NCI-H226 (cell line): ENCODE measurements at regions not wholly inside any gene's neighbourhood (a gene's known extent, or its start where the extent isn't known, plus 50 kb on each side); places are given as distances from the start of the nearest gene placed in this dataset.

Source experiments
- DNase-seq: peaks from one replicate; pipeline ENCODE4 v3.0.0-alpha.2; 2015

DNA sequence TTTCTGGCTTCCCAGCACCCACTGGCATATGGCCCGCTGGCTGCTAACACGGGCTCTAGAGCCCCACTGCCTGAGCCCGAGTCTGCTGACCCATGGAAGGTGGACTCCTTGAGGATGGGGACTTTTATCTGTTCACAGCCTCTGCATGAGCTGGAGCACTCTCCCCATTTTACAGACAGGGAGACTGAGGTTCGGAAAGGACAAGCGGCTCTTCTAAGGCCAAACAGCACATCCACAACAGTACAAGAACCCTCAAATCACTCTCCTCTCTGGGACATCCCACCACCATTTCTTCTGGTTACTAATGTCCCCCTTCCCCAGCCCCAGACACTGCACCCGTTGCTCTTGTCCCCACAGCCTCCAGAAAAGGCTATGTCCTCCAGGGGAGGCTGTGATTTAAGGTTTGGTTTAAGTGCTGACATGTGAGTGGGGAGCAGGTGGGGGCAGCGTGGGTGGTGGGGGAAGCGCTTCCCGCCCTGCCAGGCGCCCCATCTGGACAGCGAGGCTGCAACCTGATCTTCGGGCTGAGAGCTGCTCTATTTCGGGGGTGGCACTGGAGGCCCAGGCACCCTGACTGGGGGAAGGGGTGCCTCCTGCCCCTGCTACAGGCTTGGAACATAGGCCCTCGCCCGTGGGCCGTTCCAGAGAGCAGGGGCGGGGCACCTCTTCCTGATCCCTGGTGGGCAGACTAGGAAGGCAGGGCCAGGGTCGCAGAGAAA is 104.8 kb upstream of the WNT4 start:
- DNase-seq, result no peak

DNA sequence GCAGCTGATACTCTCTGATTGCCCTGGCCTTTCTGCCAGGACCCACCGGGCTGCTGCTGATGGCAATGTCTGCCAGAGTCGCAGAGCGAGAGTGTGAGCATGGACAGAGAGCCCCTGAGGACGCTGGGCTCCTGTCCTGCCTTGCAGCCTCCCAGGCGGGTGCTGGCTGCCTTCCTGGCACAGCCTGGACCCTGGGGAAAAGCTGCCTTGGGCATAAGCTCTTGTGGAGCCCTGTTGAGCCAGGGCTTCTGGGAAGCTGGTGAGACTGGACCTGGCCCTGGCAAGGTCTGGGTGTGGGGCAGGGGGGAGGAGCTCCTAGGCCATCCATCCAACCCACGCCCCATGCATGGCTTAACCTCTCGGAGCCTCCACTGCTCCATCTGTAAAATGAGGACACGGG is 105.8 kb upstream of the WNT4 start:
- no peak for DNase-seq

DNA sequence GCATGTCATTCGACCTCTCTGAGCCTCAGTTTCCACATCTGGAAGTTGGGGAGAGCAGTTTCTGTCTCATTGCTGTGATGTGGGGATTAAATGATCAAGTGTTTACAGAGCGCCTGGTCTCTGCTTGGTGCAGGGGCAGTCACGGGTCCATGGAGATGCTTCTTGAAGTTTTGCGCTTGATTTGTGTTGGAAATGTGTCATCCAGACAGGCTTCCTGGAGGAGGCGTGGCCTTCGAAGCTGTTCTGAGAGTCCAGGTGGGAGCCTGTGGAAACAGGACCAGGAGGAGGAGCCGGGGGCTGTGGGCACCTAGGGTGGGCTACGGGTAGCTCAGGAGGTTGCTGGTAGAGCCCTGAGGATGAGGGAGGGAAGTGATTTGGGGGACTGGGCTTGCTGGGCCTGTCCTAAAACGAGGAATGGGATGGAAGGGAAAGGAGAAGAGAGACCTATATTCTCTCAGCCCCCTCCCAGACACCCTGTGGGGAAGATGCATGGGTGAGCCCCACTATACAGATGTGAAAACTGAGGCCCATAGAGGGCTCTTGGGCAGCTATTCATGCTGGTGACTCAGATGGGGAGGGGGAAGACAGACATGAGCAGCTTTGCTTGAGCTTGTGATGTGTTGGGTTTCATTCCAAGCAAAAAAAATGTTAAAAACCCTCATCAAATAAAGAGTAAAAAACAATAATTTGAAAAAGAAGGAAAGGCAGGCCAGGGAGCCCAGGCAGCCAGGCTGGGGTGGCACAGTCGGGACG is 107.2 kb upstream of the WNT4 start:
- DNase-seq, result no peak

DNA sequence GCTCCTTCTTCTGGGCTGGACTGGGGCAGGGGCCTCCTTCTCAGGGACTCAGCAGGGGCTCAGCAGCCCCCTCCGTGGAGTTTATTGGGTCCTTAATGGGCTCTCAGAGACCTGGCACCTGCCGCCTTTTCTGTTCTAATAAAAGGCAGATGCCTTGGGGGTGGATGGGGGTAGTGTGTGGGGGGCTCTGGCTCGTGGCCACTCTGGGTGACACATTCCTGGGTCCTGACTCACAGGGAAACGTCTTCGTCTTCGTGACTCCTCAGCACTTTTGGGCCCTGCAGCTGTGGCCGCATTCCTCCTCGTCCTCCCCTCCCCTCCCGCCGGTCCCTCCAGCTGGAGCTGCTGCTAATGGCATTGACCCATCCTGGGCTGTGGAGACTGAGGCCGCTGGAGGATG is 107.8 kb upstream of the WNT4 start:
- DNase-seq, result no peak

DNA sequence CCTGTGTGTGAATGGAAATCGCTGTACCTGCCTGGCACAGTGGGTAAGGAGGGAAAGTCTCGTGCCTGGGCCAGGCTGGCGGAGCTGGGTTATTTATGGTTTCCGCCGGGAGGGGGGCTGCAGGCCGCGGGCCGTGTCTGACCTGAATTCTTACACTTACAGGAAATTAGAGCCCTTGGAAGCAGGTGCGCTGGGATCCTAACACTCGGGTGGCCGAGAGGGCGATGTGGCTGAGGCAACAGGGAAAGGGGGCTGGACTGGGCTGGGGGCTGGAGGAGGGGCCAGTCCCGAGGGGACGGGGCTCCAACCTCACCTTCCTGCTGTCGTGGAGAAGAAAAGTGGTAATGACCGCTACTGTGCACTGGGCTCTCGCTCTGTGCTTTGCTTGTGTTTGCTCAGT is 109.4 kb upstream of the WNT4 start:
- DNase-seq, result no peak

DNA sequence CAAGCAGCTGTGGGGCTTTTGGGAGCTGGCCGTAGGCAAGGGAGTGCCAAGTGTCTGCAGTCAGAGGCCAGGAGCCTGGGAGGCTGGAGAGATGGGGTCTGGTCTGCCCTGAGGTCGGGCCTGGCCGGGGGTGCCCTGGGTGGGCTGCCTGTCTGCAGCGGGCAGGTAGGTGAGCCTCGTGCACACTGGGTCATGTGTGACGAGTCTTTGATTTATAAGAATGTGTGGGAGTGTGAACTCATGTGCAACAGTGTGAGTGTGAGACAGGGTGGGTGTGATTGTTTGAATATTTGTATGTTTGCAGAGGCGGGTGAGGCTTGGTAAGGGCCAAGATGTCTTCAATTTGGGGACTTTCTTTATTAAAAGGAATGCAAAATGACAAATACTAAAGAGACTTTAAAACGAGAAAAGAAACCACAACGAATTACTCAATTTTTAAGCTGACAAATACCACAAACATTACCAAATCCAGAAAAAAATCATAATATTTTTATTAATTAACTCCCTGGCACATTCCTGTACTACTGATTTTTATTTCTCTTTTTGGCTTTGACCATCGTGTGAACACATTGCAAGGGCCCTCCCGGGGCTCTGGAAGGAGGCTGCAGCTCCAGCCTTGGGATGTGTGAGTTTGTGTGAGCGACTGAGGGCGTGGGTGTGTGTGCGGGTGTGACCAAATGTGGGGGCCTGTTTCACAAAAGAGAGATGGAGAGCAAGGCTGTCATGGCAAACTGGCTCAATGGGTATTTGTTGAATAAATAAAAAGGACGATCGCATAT is 110.3 kb upstream of the WNT4 start:
- DNase-seq, result no peak

DNA sequence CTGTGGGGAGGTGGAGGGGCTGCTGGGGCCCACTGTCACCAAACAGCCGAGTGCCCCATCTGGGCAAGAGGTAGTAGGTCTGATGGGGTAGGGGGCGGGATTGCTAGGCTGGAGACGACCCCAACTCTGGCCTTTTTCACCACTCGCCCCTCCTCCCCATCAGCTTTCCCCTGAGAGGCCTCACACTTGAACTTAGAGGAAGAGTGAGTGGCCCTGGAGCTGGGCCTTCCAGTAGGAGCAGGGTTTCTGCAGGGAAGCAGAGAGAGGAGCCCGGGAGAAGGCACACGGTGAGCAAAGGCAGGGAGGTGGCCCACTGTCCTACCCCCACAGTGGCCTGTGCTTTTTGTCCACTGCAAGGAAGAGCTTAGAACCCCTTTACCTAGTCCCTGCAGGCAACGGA is 111.9 kb upstream of the WNT4 start:
- no peak for DNase-seq

DNA sequence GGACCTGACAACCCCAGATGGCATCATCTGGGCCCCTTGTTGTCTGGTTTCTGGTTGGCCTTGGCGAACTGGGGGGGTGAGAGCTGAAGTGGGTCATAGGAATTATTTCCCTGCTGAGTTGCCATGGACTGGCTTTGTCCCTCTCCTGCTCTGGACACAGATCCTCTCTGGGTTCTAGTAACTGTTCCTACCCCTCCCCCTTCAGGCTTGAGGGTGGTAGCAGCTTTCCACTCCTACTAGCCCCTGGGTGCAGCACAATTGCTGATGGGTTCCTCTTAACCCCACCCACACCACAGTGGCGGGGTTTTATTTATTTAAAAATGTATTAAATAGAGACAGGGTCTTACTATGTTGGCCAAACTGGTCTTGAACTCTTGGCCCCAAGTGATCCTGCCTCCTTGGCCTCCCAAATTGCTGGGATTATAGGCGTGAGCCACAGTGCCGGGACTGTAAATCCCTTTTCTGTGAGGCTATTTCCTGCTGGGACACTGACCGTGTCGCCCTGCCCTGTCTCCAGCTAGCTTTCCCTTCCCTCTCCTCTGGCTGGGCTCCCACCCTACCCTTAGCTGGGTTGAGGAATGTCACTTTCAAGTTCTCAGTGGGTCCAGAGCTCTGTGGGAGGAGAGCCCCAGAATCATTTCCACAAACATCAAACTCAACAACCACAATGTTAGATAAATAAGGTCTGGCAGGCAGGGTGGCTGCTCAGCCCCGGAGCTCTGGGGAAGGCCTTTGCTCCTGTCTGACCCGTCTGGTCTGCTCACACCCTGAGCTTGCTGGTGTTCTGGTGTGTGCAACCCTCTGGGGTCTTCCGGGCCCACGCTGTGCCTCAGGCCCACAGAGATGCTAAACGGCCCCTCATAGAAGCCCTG is 112.7 kb upstream of the WNT4 start:
- peak; percentile 78 for DNase-seq

DNA sequence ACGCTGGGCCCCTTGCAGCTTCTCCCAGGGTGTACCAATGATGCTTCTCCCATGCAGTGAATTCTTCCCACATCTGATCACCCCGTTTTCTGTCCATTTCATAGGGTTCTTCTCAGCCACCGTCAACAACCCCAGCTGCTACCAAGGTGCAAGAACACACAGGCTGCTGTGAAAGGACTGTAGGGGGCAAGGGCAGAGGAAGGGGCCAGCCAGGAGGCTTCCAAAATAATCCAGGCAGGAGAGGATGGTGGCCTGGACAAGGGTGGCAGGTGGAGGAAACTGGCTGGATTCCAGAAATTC is 113.3 kb upstream of the WNT4 start:
- DNase-seq, result no peak

DNA sequence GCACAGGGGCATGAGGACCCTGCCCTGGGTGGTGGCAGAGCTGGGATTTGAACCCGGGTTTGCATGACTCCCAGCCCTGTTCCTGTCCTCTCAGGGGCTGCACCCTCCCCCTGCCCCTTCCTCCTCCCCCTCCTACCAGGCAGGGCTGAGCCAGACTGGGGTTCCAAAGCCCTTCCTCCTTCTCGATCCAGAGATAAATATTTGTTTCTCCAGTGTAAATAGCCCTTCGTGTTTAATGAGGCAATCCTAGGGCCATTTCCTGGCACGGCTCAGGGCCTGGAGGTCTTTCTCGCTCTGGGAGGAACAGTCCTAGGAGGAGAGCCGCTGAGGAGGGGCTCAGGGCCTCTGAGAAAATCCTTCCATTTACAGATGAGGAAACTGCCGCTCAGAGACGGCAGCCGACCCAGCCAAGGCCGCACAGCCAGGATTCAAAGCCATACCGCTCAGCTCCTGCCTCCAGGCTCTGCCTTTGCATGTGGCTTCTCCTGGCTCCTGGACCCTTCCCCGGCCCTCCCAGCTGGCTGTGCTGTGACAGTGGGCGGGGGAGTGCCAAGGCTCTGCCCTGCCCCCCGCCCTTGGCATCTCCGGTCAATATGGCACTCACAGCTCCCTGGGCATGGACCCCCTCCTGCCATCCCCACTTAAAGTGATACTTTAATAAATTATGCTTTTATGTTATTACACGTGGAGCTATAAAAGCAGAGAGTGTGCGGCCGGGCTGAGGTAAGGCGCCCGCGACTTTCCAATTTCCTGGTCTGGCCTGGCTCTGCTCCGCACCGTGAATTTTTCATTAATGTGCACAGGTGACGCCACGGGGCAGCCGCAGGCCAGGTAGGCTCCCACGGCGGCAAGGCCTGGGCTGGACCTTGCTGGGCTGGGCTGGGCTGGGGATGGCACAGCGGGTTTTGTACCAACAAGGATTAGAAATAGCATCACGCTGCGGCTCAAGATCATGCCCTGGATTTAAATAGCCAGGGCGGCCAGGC is 114.7 kb upstream of the WNT4 start:
- no peak for DNase-seq

DNA sequence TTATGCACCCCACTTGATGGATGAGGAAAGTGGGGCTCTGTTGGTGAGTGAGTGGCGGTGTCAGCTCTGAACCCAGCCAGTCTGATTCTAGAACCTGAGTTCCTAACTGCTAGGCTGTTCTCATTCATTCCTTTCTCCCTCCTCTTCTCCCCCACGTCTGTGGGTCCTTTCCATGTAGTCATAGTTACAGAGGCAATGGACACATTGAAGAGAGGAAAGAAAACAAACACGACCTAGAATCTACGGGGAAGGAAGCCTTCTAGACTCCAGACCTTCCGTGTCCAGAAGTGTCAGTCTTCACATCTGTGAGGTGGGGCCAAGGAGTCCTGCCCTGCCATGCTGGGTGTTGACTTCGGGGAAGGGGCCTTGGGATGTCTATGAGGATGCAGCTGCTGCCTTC is 115.8 kb upstream of the WNT4 start:
- DNase-seq, result peak; percentile 21

DNA sequence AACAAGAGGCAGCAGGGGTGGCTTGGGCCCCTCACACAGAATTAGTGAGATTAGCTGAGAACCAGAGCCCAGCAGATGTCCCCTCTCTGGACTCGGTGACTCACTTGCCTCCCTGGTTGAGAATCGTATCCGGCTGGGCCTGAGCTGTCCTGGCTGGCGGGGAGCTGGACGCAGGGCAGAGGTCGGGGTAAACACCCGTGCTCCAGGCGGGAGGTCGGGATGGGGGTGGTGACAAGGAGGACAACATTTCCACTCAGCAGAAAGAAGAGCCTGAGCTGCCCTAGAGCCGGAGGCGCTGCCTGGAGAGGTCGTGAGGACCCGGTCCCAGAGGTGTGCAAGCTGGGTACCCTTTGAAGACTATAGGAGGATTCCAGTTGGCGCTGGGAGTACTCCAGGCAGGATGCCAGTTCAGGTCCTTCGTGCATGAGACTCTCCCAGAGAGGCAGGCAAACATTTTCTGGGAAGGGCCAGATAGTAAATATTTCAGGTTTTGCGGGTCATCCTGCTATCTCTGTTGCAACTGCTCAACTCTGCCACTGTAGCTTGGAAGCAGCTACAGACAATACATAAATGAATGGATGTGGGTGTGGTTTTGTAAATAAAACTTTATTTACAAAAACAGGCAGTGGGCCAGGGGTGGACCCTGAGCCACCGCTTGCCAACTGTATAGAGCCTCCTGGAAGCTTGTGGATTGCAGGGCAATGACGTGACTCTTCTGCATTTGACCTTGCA is 116.8 kb upstream of the WNT4 start:
- peak; percentile 52 for DNase-seq

DNA sequence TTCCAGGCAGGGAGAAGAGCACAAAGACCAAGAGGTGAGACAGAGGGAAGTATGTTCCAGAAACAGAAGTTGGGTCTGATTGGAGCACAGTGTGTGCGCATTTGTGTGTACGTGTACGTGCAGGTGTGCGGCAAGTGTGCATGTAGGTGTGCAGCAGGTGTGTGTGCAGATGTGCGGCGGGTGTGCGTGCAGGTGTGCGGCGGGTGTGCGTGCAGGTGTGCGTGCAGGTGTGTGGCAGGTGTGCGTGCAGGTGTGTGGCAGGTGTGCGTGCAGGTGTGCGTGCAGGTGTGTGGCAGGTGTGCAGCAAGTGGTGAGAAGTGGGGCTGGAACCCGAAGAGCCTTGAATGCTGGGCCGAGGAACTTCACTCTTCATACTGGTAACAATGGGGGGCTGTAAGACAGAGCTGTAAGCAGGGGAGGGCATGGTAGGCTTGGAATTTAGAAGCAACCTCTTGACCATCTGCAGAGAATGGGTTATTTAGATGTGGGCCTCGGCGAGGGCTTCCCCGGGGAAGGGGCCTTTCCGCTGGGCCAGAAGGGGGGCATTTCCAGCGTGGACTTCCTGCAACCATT is 118.0 kb upstream of the WNT4 start:
- no peak for DNase-seq

DNA sequence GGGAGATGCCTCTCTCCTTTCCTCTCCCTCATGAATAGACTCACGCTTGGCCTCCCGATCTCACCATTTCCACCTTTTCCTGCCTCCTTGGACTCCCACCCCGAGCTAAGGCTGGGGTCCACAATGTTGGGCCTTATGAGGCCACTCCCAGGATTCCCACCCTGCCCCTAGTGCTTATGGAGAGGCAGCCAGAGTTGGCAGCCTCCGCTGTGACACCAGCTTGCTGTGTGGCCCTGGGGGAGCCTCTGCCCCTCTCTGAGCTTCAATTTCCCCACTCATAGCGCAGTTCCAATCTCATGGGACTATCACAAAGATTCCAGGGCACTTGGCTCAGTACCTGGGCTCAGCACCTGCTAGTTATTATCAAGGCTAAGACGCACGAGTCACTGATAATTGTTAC is 118.7 kb upstream of the WNT4 start:
- DNase-seq, result no peak

DNA sequence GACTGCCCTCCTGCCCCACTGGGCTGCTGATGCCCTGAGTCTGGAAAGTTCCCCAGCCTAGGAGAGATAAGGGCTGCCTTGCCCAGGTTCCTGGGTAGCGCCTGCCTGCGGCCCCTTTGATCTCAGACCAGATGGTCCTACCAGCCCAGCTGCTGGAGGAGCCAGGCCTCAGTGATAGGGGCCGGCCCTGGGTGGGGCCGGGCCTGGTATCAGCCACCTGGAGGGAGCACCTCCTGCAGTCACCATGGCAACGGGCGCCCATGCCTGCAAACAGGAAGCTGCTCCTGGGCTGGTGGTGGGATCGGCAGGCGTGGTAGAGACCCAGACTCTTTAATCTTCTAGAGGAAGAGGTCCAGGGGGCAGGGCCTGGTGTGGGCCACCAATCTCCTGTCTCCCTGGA is 119.7 kb upstream of the WNT4 start:
- DNase-seq, result no peak

DNA sequence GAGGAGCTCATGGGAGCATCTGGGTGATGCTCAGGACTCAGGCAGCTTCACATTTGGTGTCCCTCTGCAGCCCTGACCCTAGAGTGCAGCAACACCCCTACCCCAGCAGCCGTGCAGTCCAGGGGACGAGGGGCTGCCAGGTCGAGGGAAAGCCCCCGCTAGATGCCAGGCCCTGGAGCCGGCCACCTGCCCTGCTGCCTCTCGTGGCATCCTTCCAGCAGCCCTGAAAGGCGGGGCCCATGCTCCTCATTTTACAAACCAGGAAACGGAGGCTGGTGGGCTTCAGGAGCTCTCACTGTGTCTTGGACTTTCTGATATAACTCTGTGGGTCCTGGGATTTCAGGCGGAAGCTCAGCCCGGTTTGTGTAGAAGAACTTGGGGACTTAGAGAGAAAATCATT is 120.5 kb upstream of the WNT4 start:
- DNase-seq, result no peak

DNA sequence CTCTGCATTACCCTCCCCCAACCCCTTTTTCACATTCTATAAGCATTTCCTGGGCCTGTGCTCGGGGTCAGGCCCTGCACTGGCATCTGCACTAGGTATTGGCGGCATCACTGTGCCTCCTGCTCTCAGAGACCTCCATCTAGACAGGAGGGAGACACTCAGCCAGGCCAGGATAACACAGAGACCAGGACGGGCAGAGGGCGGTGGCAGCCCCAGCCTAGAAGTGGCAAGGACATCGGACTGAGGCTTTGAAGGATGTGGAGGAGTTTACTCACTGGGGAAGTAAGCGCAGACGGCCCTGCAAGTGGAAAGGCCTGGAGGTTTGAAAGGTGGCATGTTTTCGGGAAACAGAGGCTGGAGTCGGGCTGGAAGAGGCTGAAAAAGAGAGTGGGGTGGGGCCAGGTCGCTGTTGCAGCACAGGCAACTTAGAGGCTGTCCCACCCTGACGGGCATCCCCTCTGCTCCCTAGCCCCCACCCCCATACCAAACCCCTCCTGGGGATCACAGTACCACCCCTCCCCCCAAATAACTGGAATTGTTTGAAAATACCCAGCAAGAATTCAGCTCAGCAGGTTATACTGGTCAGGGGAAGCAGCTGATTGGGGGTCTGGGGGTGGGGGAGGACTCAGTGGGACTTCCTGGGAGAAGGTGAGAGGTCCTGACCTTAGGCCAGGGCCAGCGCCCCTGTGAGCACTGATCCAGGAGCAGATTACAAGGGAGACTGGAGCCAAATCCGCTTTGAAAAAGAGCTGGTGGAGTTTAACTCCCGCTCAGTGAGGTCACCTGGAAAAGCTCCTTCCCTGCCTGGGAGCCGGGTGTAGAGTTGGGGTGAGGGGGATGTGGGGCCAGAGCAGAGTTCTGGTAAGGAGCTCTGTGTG is 121.8 kb upstream of the WNT4 start:
- no peak for DNase-seq

DNA sequence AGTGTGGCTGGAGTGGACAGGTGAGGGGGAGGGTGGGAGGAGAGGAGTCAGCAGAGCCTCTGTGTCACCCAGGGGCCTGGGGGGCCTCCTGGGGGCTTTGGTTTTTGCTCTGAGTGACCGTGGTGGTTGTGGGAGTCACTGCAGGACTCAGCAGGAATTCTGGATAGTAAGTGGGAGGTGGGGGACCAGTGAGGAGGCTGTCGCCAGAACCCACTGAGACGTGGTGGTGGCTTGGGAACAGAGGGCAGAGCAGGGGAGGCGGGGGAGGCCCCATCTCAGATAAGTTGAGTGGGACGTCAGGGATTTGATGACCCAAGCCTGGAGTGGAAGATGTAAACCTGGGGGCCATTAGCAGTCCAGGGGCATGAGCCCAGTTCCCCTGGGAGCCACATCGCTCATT is 123.2 kb upstream of the WNT4 start:
- no peak for DNase-seq

DNA sequence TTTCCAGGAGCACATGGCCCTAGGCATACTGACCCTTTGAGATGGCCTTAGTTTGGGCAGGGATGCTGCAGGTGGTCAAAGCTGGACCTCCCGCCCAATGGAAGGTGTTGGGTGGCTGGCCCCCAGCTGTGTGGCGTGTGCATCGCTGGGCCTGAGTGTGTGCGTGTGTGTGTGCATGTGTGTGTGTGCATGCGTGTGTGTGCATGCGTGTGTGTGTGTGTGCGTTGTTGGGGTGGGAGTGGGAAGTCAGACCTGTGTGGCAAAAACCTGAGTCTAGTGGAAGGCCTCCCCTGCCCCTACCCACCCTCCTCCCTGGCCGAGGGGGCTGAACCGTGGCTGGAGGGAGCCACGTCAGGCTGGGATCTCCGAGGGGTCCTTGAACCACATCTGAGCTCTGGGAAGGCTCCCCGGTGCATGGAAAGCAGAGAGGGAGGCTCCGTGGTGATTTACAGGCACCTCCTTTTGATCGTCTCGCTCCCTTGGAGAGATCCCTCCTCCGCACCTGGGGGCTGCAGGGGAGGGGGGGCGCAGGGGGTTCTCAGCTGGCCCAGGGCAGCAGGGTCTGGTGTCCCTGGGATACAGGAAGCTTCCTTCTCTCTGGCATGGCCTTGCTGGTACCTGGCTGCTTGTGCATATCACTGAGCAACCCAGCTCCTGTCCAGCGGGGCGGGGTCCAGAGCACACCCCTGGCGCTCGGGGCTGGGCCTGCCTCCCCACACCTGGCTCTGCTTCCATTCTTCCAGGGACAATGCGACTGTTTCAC is 124.7 kb upstream of the WNT4 start:
- no peak for DNase-seq
